Smooth muscle cell (in vitro differentiated cells): ENCODE measurements at regions not wholly inside any gene's neighbourhood (a gene's known extent, or its start where the extent isn't known, plus 50 kb on each side); places are given as distances from the start of the nearest gene placed in this dataset.

Experiments used
- DNase-seq: peaks from one replicate; lab custom pipeline; 2025; ENCODE audit not compliant: unreplicated experiment; lab: John Stamatoyannopoulos, UW
- H2AFZ ChIP-seq: fragments of 200-600 bp; sonication (generic); 2 replicates; pipeline ENCODE4 v1.6.0; 2016; ENCODE audit warnings: antibody characterized with exemption, low read depth, mild to moderate bottlenecking
- H3F3A ChIP-seq: fragments of 200-600 bp; sonication (generic); 2 replicates; pipeline ENCODE4 v1.6.0; 2017; ENCODE audit warnings: antibody characterized with exemption, low read depth
- H3K27ac ChIP-seq: fragments of 200-600 bp; sonication (generic); 2 replicates; pipeline ENCODE4 v1.5.1; 2016; ENCODE audit warnings: low read depth, mild to moderate bottlenecking
- H3K27me3 ChIP-seq: fragments of 200-600 bp; sonication (generic); 2 replicates; pipeline ENCODE4 v1.6.1; 2016; ENCODE audit warnings: low read depth, mild to moderate bottlenecking
- H3K36me3 ChIP-seq: fragments of 200-600 bp; sonication (generic); 2 replicates; pipeline ENCODE4 v1.5.1; 2016; ENCODE audit warnings: low read depth
- H3K4me1 ChIP-seq: fragments of 200-600 bp; sonication (generic); 2 replicates; pipeline ENCODE4 v1.5.1; 2016; ENCODE audit warnings: low read depth
- H3K4me2 ChIP-seq: fragments of 200-600 bp; sonication (generic); 2 replicates; pipeline ENCODE4 v1.6.0; 2016; ENCODE audit warnings: mild to moderate bottlenecking
- H3K4me3 ChIP-seq: fragments of 200-600 bp; sonication (generic); 2 replicates; pipeline ENCODE4 v1.5.1; 2016; ENCODE audit warnings: mild to moderate bottlenecking
- H3K79me2 ChIP-seq: fragments of 200-600 bp; sonication (generic); 2 replicates; pipeline ENCODE4 v1.6.0; 2016; ENCODE audit warnings: low read depth, mild to moderate bottlenecking
- H3K9ac ChIP-seq: fragments of 200-600 bp; sonication (generic); 2 replicates; pipeline ENCODE4 v1.6.0; 2016; ENCODE audit warnings: low read depth
- H3K9me3 ChIP-seq: fragments of 200-600 bp; sonication (generic); replicated peaks from 2 replicates; pipeline ENCODE4 v1.5.1; 2016; ENCODE audit warnings: low read depth
- H4K20me1 ChIP-seq: fragments of 200-600 bp; sonication (generic); 2 replicates; pipeline ENCODE4 v1.6.0; 2016; ENCODE audit warnings: low read depth
- CTCF ChIP-seq: fragments of 200-600 bp; sonication (generic); IDR thresholded peaks from 2 replicates; pipeline ENCODE4 v1.5.1; 2017; ENCODE audit warnings: borderline replicate concordance, mild to moderate bottlenecking, antibody characterized with exemption; ENCODE audit not compliant: insufficient read depth, poor library complexity, severe bottlenecking
- WGBS: methylation state at CpG from one replicate; pipeline ENCODE4 v1.1.7; 2016; ENCODE audit warnings: low lambda C conversion rate; 5-methylcytosine and 5-hydroxymethylcytosine counted together

- Histone ChIP-seq H3K9ac (no peak overlapping the region), H3K4me1 (no peaks in the 10 kb centered on the region), H3F3A (no peaks in the 10 kb centered on the region), H3K27ac (no peak overlapping the region), H3K9me3 (no peaks in the 10 kb centered on the region), H3K4me2 (no peak overlapping the region), H3K27me3 (no peaks in the 10 kb centered on the region), H3K36me3 (no peaks in the 10 kb centered on the region), H4K20me1 (no peaks in the 10 kb centered on the region), H2AFZ (no peak overlapping the region), H3K79me2 (no peaks in the 10 kb centered on the region), H3K4me3 (no peak overlapping the region)
- no peak for DNase-seq
- no peak for TF ChIP-seq CTCF
- WGBS: 96% methylated on average over 7 of the region's 7 CpGs
Measured at GRCh38 chr16:79862601-79863000, 262.1 kb upstream of the MAF start.

GRCh38 chr16:79856581-79856980 is 256.0 kb upstream of the MAF start:
- no peaks in the 10 kb centered on the region for H3K27me3 ChIP-seq
- no peak overlapping the region for H3K4me3 ChIP-seq
- no peaks in the 10 kb centered on the region for H3F3A ChIP-seq
- peaks cover 5% of the 10 kb centered on the region for H3K9me3 ChIP-seq
- no peak for DNase-seq
- no peak for TF ChIP-seq CTCF
- no peak overlapping the region for H3K9ac ChIP-seq
- no peak overlapping the region for H3K27ac ChIP-seq
- 95% methylated on average over 12 of the region's 12 CpGs for WGBS
- no peaks in the 10 kb centered on the region for H4K20me1 ChIP-seq
- H3K79me2 ChIP-seq: no peaks in the 10 kb centered on the region
- H3K4me2 ChIP-seq: no peak overlapping the region
- no peak overlapping the region for H2AFZ ChIP-seq
- no peaks in the 10 kb centered on the region for H3K36me3 ChIP-seq
- no peaks in the 10 kb centered on the region for H3K4me1 ChIP-seq

- no peaks in the 10 kb centered on the region for H3K36me3 ChIP-seq
- H3K9ac ChIP-seq: no peak overlapping the region
- H2AFZ ChIP-seq: no peak overlapping the region
- no peak for TF ChIP-seq CTCF
- WGBS: 78% methylated on average over 3 of the region's 3 CpGs
- H3K79me2 ChIP-seq: no peaks in the 10 kb centered on the region
- H3K27me3 ChIP-seq: no peaks in the 10 kb centered on the region
- no peaks in the 10 kb centered on the region for H3F3A ChIP-seq
- no peaks in the 10 kb centered on the region for H4K20me1 ChIP-seq
- H3K27ac ChIP-seq: no peak overlapping the region
- no peaks in the 10 kb centered on the region for H3K4me1 ChIP-seq
- peaks cover 5% of the 10 kb centered on the region for H3K9me3 ChIP-seq
- no peak overlapping the region for H3K4me3 ChIP-seq
- H3K4me2 ChIP-seq: no peak overlapping the region
- no peak for DNase-seq
Measured at GRCh38 chr16:79850348-79850747, 249.8 kb upstream of the MAF start.

- no peak overlapping the region for H2AFZ ChIP-seq
- no peak overlapping the region for H3K27ac ChIP-seq
- H3K4me3 ChIP-seq: no peak overlapping the region
- no peaks in the 10 kb centered on the region for H3F3A ChIP-seq
- no peaks in the 10 kb centered on the region for H3K9me3 ChIP-seq
- TF ChIP-seq CTCF: no peak
- H3K79me2 ChIP-seq: no peaks in the 10 kb centered on the region
- no peak overlapping the region for H3K9ac ChIP-seq
- WGBS: 88% methylated on average over 10 of the region's 10 CpGs
- no peak for DNase-seq
- no peaks in the 10 kb centered on the region for H3K4me1 ChIP-seq
- no peaks in the 10 kb centered on the region for H3K27me3 ChIP-seq
- no peak overlapping the region for H3K4me2 ChIP-seq
- H3K36me3 ChIP-seq: no peaks in the 10 kb centered on the region
- no peaks in the 10 kb centered on the region for H4K20me1 ChIP-seq
Measured at GRCh38 chr16:79849119-79849518, 248.6 kb upstream of the MAF start.
